ENCODE measurements at regions not wholly inside any gene's neighbourhood (a gene's known extent, or its start where the extent isn't known, plus 50 kb on each side); places are given as distances from the start of the nearest gene placed in this dataset.
"Not testable (repeated sequence)": the region's sequence is repeated elsewhere in the genome, so short reads cannot be mapped to it uniquely, and the experiment has no call there.

- no peak for DNase-seq
Measured at GRCh38 chr15:63434576-63435186, 53.0 kb upstream of the CA12 start.

GRCh38 chr15:63435204-63435820, 53.7 kb upstream of the CA12 start:
- DNase-seq = no peak

- DNase-seq = no peak
Measured at GRCh38 chr15:63436341-63436740, 54.7 kb upstream of the CA12 start.

GRCh38 chr15:63436872-63437375, 55.3 kb upstream of the CA12 start:
- peak; percentile 72 for DNase-seq

- no peak for DNase-seq
Measured at GRCh38 chr15:63439536-63440264, 58.1 kb upstream of the CA12 start.

GRCh38 chr15:63440265-63440648, 58.6 kb upstream of the CA12 start:
- DNase-seq = no peak

- DNase-seq = no peak
Measured at GRCh38 chr15:63440756-63441155, 59.1 kb upstream of the CA12 start.

- DNase-seq = no peak
Measured at GRCh38 chr15:63441266-63441665, 59.6 kb upstream of the CA12 start.

- DNase-seq = no peak
Measured at GRCh38 chr15:63442080-63442479, 60.4 kb upstream of the CA12 start.

- DNase-seq = no peak
Measured at GRCh38 chr15:63444611-63445010, 59.8 kb upstream of the USP3 start.

- DNase-seq = no peak
Measured at GRCh38 chr15:63446255-63446654, 58.1 kb upstream of the USP3 start.

GRCh38 chr15:63447017-63447676, 57.2 kb upstream of the USP3 start:
- peak; percentile 58 for DNase-seq

GRCh38 chr15:63448266-63448665, 56.1 kb upstream of the USP3 start:
- no peak for DNase-seq

- DNase-seq = not testable (repeated sequence)
Measured at GRCh38 chr15:63448872-63449555, 55.4 kb upstream of the USP3 start.

- peak; percentile 17 for DNase-seq
Measured at GRCh38 chr15:63449731-63450130, 54.7 kb upstream of the USP3 start.

GRCh38 chr15:63450884-63451225, 53.5 kb upstream of the USP3 start:
- no peak for DNase-seq

- no peak for DNase-seq
Measured at GRCh38 chr15:63451671-63452315, 52.6 kb upstream of the USP3 start.

- DNase-seq = no peak
Measured at GRCh38 chr15:63452552-63453136, 51.7 kb upstream of the USP3 start.

GRCh38 chr15:63453186-63453905, 51.0 kb upstream of the USP3 start:
- no peak for DNase-seq

- DNase-seq = no peak
Measured at GRCh38 chr15:63454503-63455211, 49.7 kb upstream of the USP3 start.

All from NCI-H82 (cell line).